ENCODE measurements at regions not wholly inside any gene's neighbourhood (a gene's known extent, or its start where the extent isn't known, plus 50 kb on each side); places are given as distances from the start of the nearest gene placed in this dataset.
A peak's percentile ranks its signal among the peaks of the same experiment; 100 is the strongest.
"Not testable (repeated sequence)": the region's sequence is repeated elsewhere in the genome, so short reads cannot be mapped to it uniquely, and the experiment has no call there.

- no peak for DNase-seq (ENCODE audit: low spot score)
These were observed 102.1 kb downstream of the SHCBP1 start for GRCh38 chr16:46519063-46519462.

- DNase-seq (ENCODE audit: low spot score), result no peak
These were observed 124.5 kb downstream of the SHCBP1 start for GRCh38 chr16:46496701-46497100.

GRCh38 chr16:46482895-46483294 is 138.3 kb downstream of the SHCBP1 start:
- no peak for DNase-seq (ENCODE audit: low spot score)

- DNase-seq (ENCODE audit: low spot score), result no peak
These were observed 154.9 kb downstream of the SHCBP1 start for GRCh38 chr16:46466239-46466638.

- DNase-seq (ENCODE audit: low spot score), result not testable (repeated sequence)
These were observed 166.4 kb downstream of the SHCBP1 start for GRCh38 chr16:46454801-46455200.

GRCh38 chr16:46428108-46429061 is 192.8 kb downstream of the SHCBP1 start:
- DNase-seq (ENCODE audit: low spot score), result no peak

GRCh38 chr16:46427340-46428107 is 193.7 kb downstream of the SHCBP1 start:
- DNase-seq (ENCODE audit: low spot score), result no peak

- no peak for DNase-seq (ENCODE audit: low spot score)
These were observed 194.8 kb downstream of the SHCBP1 start for GRCh38 chr16:46426336-46426735.

GRCh38 chr16:46404028-46404427 is 217.2 kb downstream of the SHCBP1 start:
- DNase-seq (ENCODE audit: low spot score), result no peak

GRCh38 chr16:46398559-46398958 is 222.6 kb downstream of the SHCBP1 start:
- DNase-seq (ENCODE audit: low spot score), result not testable (repeated sequence)

GRCh38 chr16:46396883-46397270 is 224.3 kb downstream of the SHCBP1 start:
- not testable (repeated sequence) for DNase-seq (ENCODE audit: low spot score)

GRCh38 chr16:46396131-46396882 is 224.9 kb downstream of the SHCBP1 start:
- DNase-seq (ENCODE audit: low spot score), result not testable (repeated sequence)

- DNase-seq (ENCODE audit: low spot score), result not testable (repeated sequence)
These were observed 225.7 kb downstream of the SHCBP1 start for GRCh38 chr16:46395391-46395921.

GRCh38 chr16:46394963-46395362 is 226.2 kb downstream of the SHCBP1 start:
- not testable (repeated sequence) for DNase-seq (ENCODE audit: low spot score)

GRCh38 chr16:46394149-46394548 is 227.0 kb downstream of the SHCBP1 start:
- DNase-seq (ENCODE audit: low spot score), result not testable (repeated sequence)

- not testable (repeated sequence) for DNase-seq (ENCODE audit: low spot score)
These were observed 228.1 kb downstream of the SHCBP1 start for GRCh38 chr16:46392930-46393722.

GRCh38 chr16:46390660-46391462 is 230.3 kb downstream of the SHCBP1 start:
- not testable (repeated sequence) for DNase-seq (ENCODE audit: low spot score)

GRCh38 chr16:46389561-46390041 is 231.6 kb downstream of the SHCBP1 start:
- peak; percentile 70 for DNase-seq (ENCODE audit: low spot score)

GRCh38 chr16:46388939-46389491 is 232.2 kb downstream of the SHCBP1 start:
- DNase-seq (ENCODE audit: low spot score), result not testable (repeated sequence)

- peak; percentile 64 for DNase-seq (ENCODE audit: low spot score)
These were observed 232.8 kb downstream of the SHCBP1 start for GRCh38 chr16:46388354-46388753.
